ENCODE measurements at regions not wholly inside any gene's neighbourhood (a gene's known extent, or its start where the extent isn't known, plus 50 kb on each side); places are given as distances from the start of the nearest gene placed in this dataset.

GRCh38 chr5:82348784-82349425, 70.8 kb upstream of the RPS23 start:
- TF ChIP-seq, protein P1, sequence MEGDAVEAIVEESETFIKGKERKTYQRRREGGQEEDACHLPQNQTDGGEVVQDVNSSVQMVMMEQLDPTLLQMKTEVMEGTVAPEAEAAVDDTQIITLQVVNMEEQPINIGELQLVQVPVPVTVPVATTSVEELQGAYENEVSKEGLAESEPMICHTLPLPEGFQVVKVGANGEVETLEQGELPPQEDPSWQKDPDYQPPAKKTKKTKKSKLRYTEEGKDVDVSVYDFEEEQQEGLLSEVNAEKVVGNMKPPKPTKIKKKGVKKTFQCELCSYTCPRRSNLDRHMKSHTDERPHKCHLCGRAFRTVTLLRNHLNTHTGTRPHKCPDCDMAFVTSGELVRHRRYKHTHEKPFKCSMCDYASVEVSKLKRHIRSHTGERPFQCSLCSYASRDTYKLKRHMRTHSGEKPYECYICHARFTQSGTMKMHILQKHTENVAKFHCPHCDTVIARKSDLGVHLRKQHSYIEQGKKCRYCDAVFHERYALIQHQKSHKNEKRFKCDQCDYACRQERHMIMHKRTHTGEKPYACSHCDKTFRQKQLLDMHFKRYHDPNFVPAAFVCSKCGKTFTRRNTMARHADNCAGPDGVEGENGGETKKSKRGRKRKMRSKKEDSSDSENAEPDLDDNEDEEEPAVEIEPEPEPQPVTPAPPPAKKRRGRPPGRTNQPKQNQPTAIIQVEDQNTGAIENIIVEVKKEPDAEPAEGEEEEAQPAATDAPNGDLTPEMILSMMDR (IDR thresholded peaks at IDR 0.05; ENCODE audit: low read depth, low read length): no peak
- TF ChIP-seq EZH2phosphoT487 (IDR thresholded peaks at IDR 0.05; ENCODE audit: low read depth): no peak
